ENCODE measurements at regions not wholly inside any gene's neighbourhood (a gene's known extent, or its start where the extent isn't known, plus 50 kb on each side); places are given as distances from the start of the nearest gene placed in this dataset.

- no peak for DNase-seq (ENCODE audit: low spot score)
These were observed 103.2 kb downstream of the TBX5 start for GRCh38 chr12:114302606-114303315.

- no peak for DNase-seq (ENCODE audit: low spot score)
These were observed 103.8 kb downstream of the TBX5 start for GRCh38 chr12:114302117-114302516.

- DNase-seq (ENCODE audit: low spot score), result no peak
These were observed 111.7 kb downstream of the TBX5 start for GRCh38 chr12:114294303-114294685.

- DNase-seq (ENCODE audit: low spot score), result no peak
These were observed 112.2 kb downstream of the TBX5 start for GRCh38 chr12:114293571-114294302.

GRCh38 chr12:114293073-114293472, 112.9 kb downstream of the TBX5 start:
- no peak for DNase-seq (ENCODE audit: low spot score)

GRCh38 chr12:114291389-114292060, 114.4 kb downstream of the TBX5 start:
- DNase-seq (ENCODE audit: low spot score), result no peak

GRCh38 chr12:114287821-114288525, 118.0 kb downstream of the TBX5 start:
- no peak for DNase-seq (ENCODE audit: low spot score)

- no peak for DNase-seq (ENCODE audit: low spot score)
These were observed 119.8 kb downstream of the TBX5 start for GRCh38 chr12:114286145-114286544.

- no peak for DNase-seq (ENCODE audit: low spot score)
These were observed 120.4 kb downstream of the TBX5 start for GRCh38 chr12:114285554-114285953.

GRCh38 chr12:114284041-114284440, 121.9 kb downstream of the TBX5 start:
- no peak for DNase-seq (ENCODE audit: low spot score)

GRCh38 chr12:114275932-114276785, 129.8 kb downstream of the TBX5 start:
- no peak for DNase-seq (ENCODE audit: low spot score)

GRCh38 chr12:114275086-114275485, 130.9 kb downstream of the TBX5 start:
- no peak for DNase-seq (ENCODE audit: low spot score)

GRCh38 chr12:114274131-114274530, 131.8 kb downstream of the TBX5 start:
- peak; percentile 10 for DNase-seq (ENCODE audit: low spot score)

GRCh38 chr12:114272605-114273004, 133.3 kb downstream of the TBX5 start:
- DNase-seq (ENCODE audit: low spot score), result no peak

- no peak for DNase-seq (ENCODE audit: low spot score)
These were observed 133.9 kb downstream of the TBX5 start for GRCh38 chr12:114272071-114272470.

GRCh38 chr12:114269153-114269552, 136.8 kb downstream of the TBX5 start:
- DNase-seq (ENCODE audit: low spot score), result no peak

GRCh38 chr12:114266536-114266935, 139.4 kb downstream of the TBX5 start:
- no peak for DNase-seq (ENCODE audit: low spot score)

GRCh38 chr12:114265036-114265435, 140.9 kb downstream of the TBX5 start:
- DNase-seq (ENCODE audit: low spot score), result no peak

- DNase-seq (ENCODE audit: low spot score), result no peak
These were observed 142.7 kb downstream of the TBX5 start for GRCh38 chr12:114263056-114263805.

GRCh38 chr12:114257687-114258086, 148.3 kb downstream of the TBX5 start:
- DNase-seq (ENCODE audit: low spot score), result no peak

- DNase-seq (ENCODE audit: low spot score), result no peak
These were observed 150.9 kb downstream of the TBX5 start for GRCh38 chr12:114254998-114255397.
